HEK293T (cell line): ENCODE measurements at regions not wholly inside any gene's neighbourhood (a gene's known extent, or its start where the extent isn't known, plus 50 kb on each side); places are given as distances from the start of the nearest gene placed in this dataset.
"Not testable (repeated sequence)": the region's sequence is repeated elsewhere in the genome, so short reads cannot be mapped to it uniquely, and the experiment has no call there.

Source experiments
- CTBP1 ChIP-seq: fragments of 450-650 bp; IDR thresholded peaks from 2 replicates; pipeline ENCODE4 v1.6.1; 2016; ENCODE audit warnings: borderline replicate concordance
- FOXK2 ChIP-seq: fragments of 450-650 bp; IDR thresholded peaks from 2 replicates; pipeline ENCODE4 v1.6.1; 2016; ENCODE audit warnings: mild to moderate bottlenecking
- FOXM1 ChIP-seq: fragments of 450-650 bp; IDR thresholded peaks from 2 replicates; pipeline ENCODE4 v1.6.1; 2017; ENCODE audit warnings: mild to moderate bottlenecking, borderline replicate concordance
- TARDBP ChIP-seq: fragments of 450-650 bp; IDR thresholded peaks from 2 replicates; pipeline ENCODE4 v1.6.1; 2016
- ZNF384 ChIP-seq: fragments of 450-650 bp; IDR thresholded peaks from 2 replicates; pipeline ENCODE4 v1.6.1; 2016

DNA sequence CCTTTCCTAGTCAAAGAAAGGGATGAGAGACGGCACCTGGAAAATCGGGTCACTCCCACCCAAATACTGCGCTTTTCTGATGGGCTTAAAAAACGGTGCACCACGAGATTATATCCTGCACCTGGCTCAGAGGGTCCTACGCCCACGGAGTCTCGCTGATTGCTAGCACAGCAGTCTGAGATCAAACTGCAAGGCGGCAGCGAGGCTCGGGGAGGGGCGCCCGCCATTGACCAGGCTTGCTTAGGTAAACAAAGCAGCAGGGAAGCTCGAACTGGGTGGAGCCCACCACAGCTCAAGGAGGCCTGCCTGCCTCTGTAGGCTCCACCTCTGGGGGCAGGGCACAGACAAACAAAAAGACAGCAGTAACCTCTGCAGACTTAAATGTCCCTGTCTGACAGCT lies 309.9 kb downstream of the KIF20B start:
- not testable (repeated sequence) for TF ChIP-seq CTBP1, TARDBP, FOXK2, FOXM1, ZNF384
